ENCODE measurements at regions not wholly inside any gene's neighbourhood (a gene's known extent, or its start where the extent isn't known, plus 50 kb on each side); places are given as distances from the start of the nearest gene placed in this dataset.

GRCh38 chr6:5860849-5861248 lies 145.9 kb downstream of the NRN1 start:
- TF ChIP-seq, protein P1, sequence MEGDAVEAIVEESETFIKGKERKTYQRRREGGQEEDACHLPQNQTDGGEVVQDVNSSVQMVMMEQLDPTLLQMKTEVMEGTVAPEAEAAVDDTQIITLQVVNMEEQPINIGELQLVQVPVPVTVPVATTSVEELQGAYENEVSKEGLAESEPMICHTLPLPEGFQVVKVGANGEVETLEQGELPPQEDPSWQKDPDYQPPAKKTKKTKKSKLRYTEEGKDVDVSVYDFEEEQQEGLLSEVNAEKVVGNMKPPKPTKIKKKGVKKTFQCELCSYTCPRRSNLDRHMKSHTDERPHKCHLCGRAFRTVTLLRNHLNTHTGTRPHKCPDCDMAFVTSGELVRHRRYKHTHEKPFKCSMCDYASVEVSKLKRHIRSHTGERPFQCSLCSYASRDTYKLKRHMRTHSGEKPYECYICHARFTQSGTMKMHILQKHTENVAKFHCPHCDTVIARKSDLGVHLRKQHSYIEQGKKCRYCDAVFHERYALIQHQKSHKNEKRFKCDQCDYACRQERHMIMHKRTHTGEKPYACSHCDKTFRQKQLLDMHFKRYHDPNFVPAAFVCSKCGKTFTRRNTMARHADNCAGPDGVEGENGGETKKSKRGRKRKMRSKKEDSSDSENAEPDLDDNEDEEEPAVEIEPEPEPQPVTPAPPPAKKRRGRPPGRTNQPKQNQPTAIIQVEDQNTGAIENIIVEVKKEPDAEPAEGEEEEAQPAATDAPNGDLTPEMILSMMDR (IDR thresholded peaks at IDR 0.05): no peak
- no peak for TF ChIP-seq POLR2A (IDR thresholded peaks at IDR 0.05)

All from body of pancreas (tissue), 4 donors.